GM12892 (cell line): ENCODE measurements at regions not wholly inside any gene's neighbourhood (a gene's known extent, or its start where the extent isn't known, plus 50 kb on each side); places are given as distances from the start of the nearest gene placed in this dataset.
"Not testable (repeated sequence)": the region's sequence is repeated elsewhere in the genome, so short reads cannot be mapped to it uniquely, and the experiment has no call there.

ENCODE experiments used
- POLR2A ChIP-seq: IDR thresholded peaks from 2 replicates; pipeline ENCODE4 v1.6.1; 2011; ENCODE audit warnings: low read depth, low read length, control low read depth
- POLR2AphosphoS5 ChIP-seq: IDR thresholded peaks from 2 replicates; pipeline ENCODE4 v1.6.1; 2011; ENCODE audit warnings: low read depth, low read length, control low read depth

GRCh38 chr6:4357660-4358152 lies 222.3 kb upstream of the ECI2 start:
- not testable (repeated sequence) for TF ChIP-seq POLR2A, POLR2AphosphoS5
